ENCODE measurements at regions not wholly inside any gene's neighbourhood (a gene's known extent, or its start where the extent isn't known, plus 50 kb on each side); places are given as distances from the start of the nearest gene placed in this dataset.

DNA sequence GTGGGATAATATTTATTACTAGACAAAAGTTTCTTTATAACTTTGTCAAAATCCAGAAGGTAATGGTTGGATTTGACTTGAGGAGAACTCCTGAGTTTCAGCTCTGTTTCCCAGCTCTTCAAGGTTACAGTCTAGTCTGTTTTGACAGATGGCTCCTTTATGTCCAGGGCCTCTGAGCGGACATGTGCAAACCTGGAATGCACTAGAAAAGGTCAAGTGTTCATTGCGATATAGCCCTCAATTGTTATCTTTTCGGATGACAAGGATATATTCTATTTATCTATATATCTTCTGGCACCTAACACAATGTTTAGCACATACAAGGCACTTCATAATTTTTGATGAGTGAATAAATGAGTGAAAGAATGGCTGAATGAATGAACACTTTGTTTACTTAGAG lies 513.2 kb upstream of the GOLIM4 start:
- TF ChIP-seq, protein P1, sequence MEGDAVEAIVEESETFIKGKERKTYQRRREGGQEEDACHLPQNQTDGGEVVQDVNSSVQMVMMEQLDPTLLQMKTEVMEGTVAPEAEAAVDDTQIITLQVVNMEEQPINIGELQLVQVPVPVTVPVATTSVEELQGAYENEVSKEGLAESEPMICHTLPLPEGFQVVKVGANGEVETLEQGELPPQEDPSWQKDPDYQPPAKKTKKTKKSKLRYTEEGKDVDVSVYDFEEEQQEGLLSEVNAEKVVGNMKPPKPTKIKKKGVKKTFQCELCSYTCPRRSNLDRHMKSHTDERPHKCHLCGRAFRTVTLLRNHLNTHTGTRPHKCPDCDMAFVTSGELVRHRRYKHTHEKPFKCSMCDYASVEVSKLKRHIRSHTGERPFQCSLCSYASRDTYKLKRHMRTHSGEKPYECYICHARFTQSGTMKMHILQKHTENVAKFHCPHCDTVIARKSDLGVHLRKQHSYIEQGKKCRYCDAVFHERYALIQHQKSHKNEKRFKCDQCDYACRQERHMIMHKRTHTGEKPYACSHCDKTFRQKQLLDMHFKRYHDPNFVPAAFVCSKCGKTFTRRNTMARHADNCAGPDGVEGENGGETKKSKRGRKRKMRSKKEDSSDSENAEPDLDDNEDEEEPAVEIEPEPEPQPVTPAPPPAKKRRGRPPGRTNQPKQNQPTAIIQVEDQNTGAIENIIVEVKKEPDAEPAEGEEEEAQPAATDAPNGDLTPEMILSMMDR (IDR thresholded peaks at IDR 0.05; ENCODE audit: insufficient read depth, low read length, poor library complexity, severe bottlenecking): no peak
- no peak for TF ChIP-seq EZH2phosphoT487 (conservative IDR thresholded peaks at IDR 0.05; ENCODE audit: low read length)
